ENCODE measurements at regions not wholly inside any gene's neighbourhood (a gene's known extent, or its start where the extent isn't known, plus 50 kb on each side); places are given as distances from the start of the nearest gene placed in this dataset.
A peak's percentile ranks its signal among the peaks of the same experiment; 100 is the strongest.

GRCh38 chr5:44981708-44982107 lies 173.0 kb downstream of the MRPS30 start:
- no peaks in the 10 kb centered on the region for H3K36me3 ChIP-seq (ENCODE audit: insufficient read depth, low read length)
- TF ChIP-seq EZH2 (IDR thresholded peaks at IDR 0.05; ENCODE audit: insufficient read depth, low read length) (no peak), CTCF (IDR thresholded peaks at IDR 0.05; ENCODE audit: insufficient read depth, low read depth, low read length) (no peak)
- Mint-ChIP-seq H3K4me3 (ENCODE audit: unreplicated experiment) (no peak overlapping the region), H3K27ac (ENCODE audit: unreplicated experiment) (no peak overlapping the region), H3K36me3 (ENCODE audit: low read depth, unreplicated experiment) (peaks cover 2% of the 10 kb centered on the region), H3K9me3 (ENCODE audit: unreplicated experiment) (peaks cover 3% of the 10 kb centered on the region), H3K4me1 (ENCODE audit: low read depth, unreplicated experiment) (peaks cover 2% of the 10 kb centered on the region), H3K27me3 (ENCODE audit: low read depth, unreplicated experiment) (no peaks in the 10 kb centered on the region)
- H3K4me2 ChIP-seq (ENCODE audit: low read length): no peak overlapping the region
- FAIRE-seq (no peak), DNase-seq (ENCODE audit: low read depth) (no peak)
- no peaks in the 10 kb centered on the region for H3K79me2 ChIP-seq (ENCODE audit: insufficient read depth, low read length)
- no peaks in the 10 kb centered on the region for H4K20me1 ChIP-seq (ENCODE audit: insufficient read depth, low read length)
- H3K27me3 ChIP-seq (ENCODE audit: insufficient read depth, low read length): no peaks in the 10 kb centered on the region
- no peaks in the 10 kb centered on the region for H3K9me3 ChIP-seq (ENCODE audit: insufficient read depth, low read depth, low read length)
- H3K4me3 ChIP-seq (ENCODE audit: insufficient read depth, low read depth, low read length): no peak overlapping the region
- H2AFZ ChIP-seq (ENCODE audit: low read depth, low read length): no peak overlapping the region
- no peaks in the 10 kb centered on the region for H3K4me1 ChIP-seq (ENCODE audit: insufficient read depth, low read length)
- no peak overlapping the region for H3K27ac ChIP-seq (ENCODE audit: low read depth, low read length)
- no peak overlapping the region for H3K9ac ChIP-seq (ENCODE audit: low read length)

GRCh38 chr5:44983006-44983405 lies 174.3 kb downstream of the MRPS30 start:
- H3K9ac ChIP-seq (ENCODE audit: low read length): no peak overlapping the region
- no peaks in the 10 kb centered on the region for H3K36me3 ChIP-seq (ENCODE audit: insufficient read depth, low read length)
- no peaks in the 10 kb centered on the region for H3K27me3 ChIP-seq (ENCODE audit: insufficient read depth, low read length)
- Mint-ChIP-seq H3K4me3 (ENCODE audit: unreplicated experiment) (no peak overlapping the region), H3K9me3 (ENCODE audit: unreplicated experiment) (peaks cover 3% of the 10 kb centered on the region), H3K27me3 (ENCODE audit: low read depth, unreplicated experiment) (no peaks in the 10 kb centered on the region), H3K36me3 (ENCODE audit: low read depth, unreplicated experiment) (peaks cover 2% of the 10 kb centered on the region), H3K4me1 (ENCODE audit: low read depth, unreplicated experiment) (peaks cover 11% of the 10 kb centered on the region), H3K27ac (ENCODE audit: unreplicated experiment) (no peak overlapping the region)
- H3K4me1 ChIP-seq (ENCODE audit: insufficient read depth, low read length): no peaks in the 10 kb centered on the region
- DNase-seq (ENCODE audit: low read depth) (no peak), FAIRE-seq (no peak)
- no peaks in the 10 kb centered on the region for H3K9me3 ChIP-seq (ENCODE audit: insufficient read depth, low read depth, low read length)
- H4K20me1 ChIP-seq (ENCODE audit: insufficient read depth, low read length): no peaks in the 10 kb centered on the region
- H3K79me2 ChIP-seq (ENCODE audit: insufficient read depth, low read length): no peaks in the 10 kb centered on the region
- no peak overlapping the region for H3K4me2 ChIP-seq (ENCODE audit: low read length)
- TF ChIP-seq CTCF (IDR thresholded peaks at IDR 0.05; ENCODE audit: insufficient read depth, low read depth, low read length): no peak
- no peak for TF ChIP-seq EZH2 (IDR thresholded peaks at IDR 0.05; ENCODE audit: insufficient read depth, low read length)
- H2AFZ ChIP-seq (ENCODE audit: low read depth, low read length): no peak overlapping the region
- no peak overlapping the region for H3K27ac ChIP-seq (ENCODE audit: low read depth, low read length)
- no peak overlapping the region for H3K4me3 ChIP-seq (ENCODE audit: insufficient read depth, low read depth, low read length)

- H3K9ac ChIP-seq (ENCODE audit: low read length): no peak overlapping the region
- H3K4me1 ChIP-seq (ENCODE audit: insufficient read depth, low read length): no peaks in the 10 kb centered on the region
- peaks cover 2% of the 10 kb centered on the region for H3K9me3 ChIP-seq (ENCODE audit: insufficient read depth, low read depth, low read length)
- H3K9me3 Mint-ChIP-seq (ENCODE audit: unreplicated experiment): peaks cover 16% of the 10 kb centered on the region
- FAIRE-seq: no peak
- peak overlapping the region; percentile 19 for H3K4me2 ChIP-seq (ENCODE audit: low read length)
- H3K27me3 Mint-ChIP-seq (ENCODE audit: low read depth, unreplicated experiment): no peaks in the 10 kb centered on the region
- TF ChIP-seq CTCF (IDR thresholded peaks at IDR 0.05; ENCODE audit: insufficient read depth, low read depth, low read length) (no peak), EZH2 (IDR thresholded peaks at IDR 0.05; ENCODE audit: insufficient read depth, low read length) (no peak)
- H2AFZ ChIP-seq (ENCODE audit: low read depth, low read length): no peak overlapping the region
- no peaks in the 10 kb centered on the region for H3K79me2 ChIP-seq (ENCODE audit: insufficient read depth, low read length)
- no peaks in the 10 kb centered on the region for H4K20me1 ChIP-seq (ENCODE audit: insufficient read depth, low read length)
- no peaks in the 10 kb centered on the region for H3K36me3 ChIP-seq (ENCODE audit: insufficient read depth, low read length)
- peaks cover 11% of the 10 kb centered on the region for H3K4me1 Mint-ChIP-seq (ENCODE audit: low read depth, unreplicated experiment)
- peaks cover 5% of the 10 kb centered on the region for H3K36me3 Mint-ChIP-seq (ENCODE audit: low read depth, unreplicated experiment)
- no peaks in the 10 kb centered on the region for H3K27me3 ChIP-seq (ENCODE audit: insufficient read depth, low read length)
- H3K27ac Mint-ChIP-seq (ENCODE audit: unreplicated experiment): peak overlapping the region; percentile 85
- no peak overlapping the region for H3K4me3 ChIP-seq (ENCODE audit: insufficient read depth, low read depth, low read length)
- no peak overlapping the region for H3K4me3 Mint-ChIP-seq (ENCODE audit: unreplicated experiment)
- DNase-seq (ENCODE audit: low read depth): peak; percentile 14
- H3K27ac ChIP-seq (ENCODE audit: low read depth, low read length): peak overlapping the region; percentile 2
Observed at GRCh38 chr5:44987026-44987425, 178.3 kb downstream of the MRPS30 start.

Measured in astrocyte (in vitro differentiated cells and primary cell).